Keratinocyte (primary cell): ENCODE measurements at regions not wholly inside any gene's neighbourhood (a gene's known extent, or its start where the extent isn't known, plus 50 kb on each side); places are given as distances from the start of the nearest gene placed in this dataset.

ENCODE experiments used
- DNase-seq: peaks from one replicate; pipeline ENCODE4 v3.0.0-alpha.2; 2011; ENCODE audit warnings: low read depth, missing footprints, low spot score
- FAIRE-seq: peaks from 2 replicates; lab custom pipeline; 2011; peaks lifted over from hg19 to GRCh38; lab: Jason Lieb, UNC
- H2AFZ ChIP-seq: 2 replicates; pipeline ENCODE4 v1.6.0; 2012; ENCODE audit warnings: low read length, control low read depth, inconsistent platforms; ENCODE audit not compliant: control insufficient read depth
- H3K27ac ChIP-seq: 2 replicates; pipeline ENCODE4 v1.5.1; 2011; ENCODE audit warnings: low read length; ENCODE audit not compliant: control insufficient read depth, insufficient read depth
- H3K27me3 ChIP-seq: 3 replicates; pipeline ENCODE4 v1.6.0; 2011; ENCODE audit warnings: low read length; ENCODE audit not compliant: control insufficient read depth, insufficient read depth; ENCODE audit errors: extremely low read depth
- H3K36me3 ChIP-seq, 2 experiments: 2 replicates in 1 of 2; 3 replicates in 1 of 2; pipeline ENCODE4 v1.5.1; 2011; ENCODE audit warnings: low read length in 2 of 2, mild to moderate bottlenecking in 1 of 2; ENCODE audit not compliant: control insufficient read depth in 2 of 2, insufficient read depth in 2 of 2; ENCODE audit errors: extremely low read depth in 1 of 2
- H3K4me1 ChIP-seq: 3 replicates; pipeline ENCODE4 v1.5.1; 2011; ENCODE audit warnings: low read length; ENCODE audit not compliant: control insufficient read depth, insufficient read depth; ENCODE audit errors: extremely low read depth
- H3K4me2 ChIP-seq: 3 replicates; pipeline ENCODE4 v1.6.0; 2011; ENCODE audit warnings: low read depth, low read length; ENCODE audit not compliant: control insufficient read depth, insufficient read depth; ENCODE audit errors: extremely low read depth
- H3K4me3 ChIP-seq, 3 experiments: fragments of 200-600 bp in 1 of 3; sonication (generic) in 1 of 3; 2 replicates in 2 of 3; 3 replicates in 1 of 3; pipeline ENCODE4 v1.5.1; 2011 to 2016; ENCODE audit warnings: low read length in 3 of 3, mild to moderate bottlenecking in 3 of 3, control low read depth in 2 of 3, inconsistent platforms in 1 of 3, low read depth in 1 of 3, mixed read lengths in 1 of 3, mixed run types in 1 of 3, moderate library complexity in 1 of 3; ENCODE audit not compliant: control insufficient read depth in 2 of 3, insufficient read depth in 2 of 3; ENCODE audit errors: extremely low read depth in 1 of 3
- H3K79me2 ChIP-seq: 2 replicates; pipeline ENCODE4 v1.6.0; 2012; ENCODE audit warnings: low read length; ENCODE audit not compliant: control insufficient read depth, insufficient read depth
- H3K9ac ChIP-seq: 3 replicates; pipeline ENCODE4 v1.6.0; 2011; ENCODE audit warnings: low read length; ENCODE audit not compliant: control insufficient read depth, insufficient read depth; ENCODE audit errors: extremely low read depth
- H3K9me1 ChIP-seq: 3 replicates; pipeline ENCODE4 v1.6.0; 2011; ENCODE audit warnings: low read length; ENCODE audit not compliant: control insufficient read depth, insufficient read depth; ENCODE audit errors: extremely low read depth
- H3K9me3 ChIP-seq: 2 replicates; pipeline ENCODE4 v1.5.1; 2012; ENCODE audit warnings: low read depth, low read length; ENCODE audit not compliant: control insufficient read depth
- H4K20me1 ChIP-seq: 3 replicates; pipeline ENCODE4 v1.6.0; 2011; ENCODE audit warnings: low read length; ENCODE audit not compliant: control insufficient read depth, insufficient read depth; ENCODE audit errors: extremely low read depth
- EZH2 ChIP-seq: IDR thresholded peaks from one replicate; pipeline ENCODE4 v1.6.1; 2012; ENCODE audit warnings: inconsistent platforms, mild to moderate bottlenecking, low read length, moderate library complexity
- dilution Hi-C: fragments of 300-500 bp; cut with MboI; formaldehyde crosslinking; loops from one replicate; pipeline ENCODE4 v1.7.0; 2020; ENCODE audit warnings: low sequenced_read_pairs; ENCODE audit not compliant: extremely low pct_ligation_motif_present
- TF ChIP-seq, protein P1 (sequence below), 3 experiments: IDR thresholded peaks in 1 of 3; conservative IDR thresholded peaks in 1 of 3; optimal IDR thresholded peaks in 1 of 3; 2 replicates in 2 of 3; 3 replicates in 1 of 3; pipeline versions ENCODE3 to v1.5.1; 2011; ENCODE audit warnings: low read length in 3 of 3, mild to moderate bottlenecking in 3 of 3, moderate library complexity in 2 of 3, control low read depth in 1 of 3, inconsistent platforms in 1 of 3; ENCODE audit not compliant: insufficient read depth in 2 of 3; ENCODE audit errors: extremely low read depth in 1 of 3

DNA sequence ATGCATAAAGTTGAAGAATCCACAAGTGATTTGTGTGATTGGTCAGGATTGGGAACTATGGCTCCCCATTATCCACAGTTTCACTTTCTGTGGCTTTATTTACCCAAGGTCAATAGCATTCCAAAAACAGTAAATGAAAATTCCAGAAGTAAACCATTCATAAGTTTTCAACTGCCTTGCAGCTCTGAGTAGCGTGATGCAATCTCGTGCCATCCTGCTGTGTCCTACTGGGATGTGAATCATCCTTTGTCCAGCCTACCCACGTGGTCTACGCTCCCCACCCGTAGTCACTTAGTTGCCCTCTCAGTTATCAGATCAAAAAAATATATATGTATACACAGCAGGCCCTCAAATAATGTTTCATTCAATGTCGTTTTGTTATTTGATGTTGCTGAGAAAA is 89.0 kb upstream of the DLGAP1 start:
- FAIRE-seq (no peak), DNase-seq (no peak)
- dilution Hi-C loops, result no loop called here
- no peak overlapping the region for H3K27ac ChIP-seq
- no peak overlapping the region for H3K4me3 ChIP-seq
- H3K9me1 ChIP-seq, result no peaks in the 10 kb centered on the region
- H3K36me3 ChIP-seq, result no peaks in the 10 kb centered on the region
- no peak overlapping the region for H3K9ac ChIP-seq
- TF ChIP-seq, protein P1, sequence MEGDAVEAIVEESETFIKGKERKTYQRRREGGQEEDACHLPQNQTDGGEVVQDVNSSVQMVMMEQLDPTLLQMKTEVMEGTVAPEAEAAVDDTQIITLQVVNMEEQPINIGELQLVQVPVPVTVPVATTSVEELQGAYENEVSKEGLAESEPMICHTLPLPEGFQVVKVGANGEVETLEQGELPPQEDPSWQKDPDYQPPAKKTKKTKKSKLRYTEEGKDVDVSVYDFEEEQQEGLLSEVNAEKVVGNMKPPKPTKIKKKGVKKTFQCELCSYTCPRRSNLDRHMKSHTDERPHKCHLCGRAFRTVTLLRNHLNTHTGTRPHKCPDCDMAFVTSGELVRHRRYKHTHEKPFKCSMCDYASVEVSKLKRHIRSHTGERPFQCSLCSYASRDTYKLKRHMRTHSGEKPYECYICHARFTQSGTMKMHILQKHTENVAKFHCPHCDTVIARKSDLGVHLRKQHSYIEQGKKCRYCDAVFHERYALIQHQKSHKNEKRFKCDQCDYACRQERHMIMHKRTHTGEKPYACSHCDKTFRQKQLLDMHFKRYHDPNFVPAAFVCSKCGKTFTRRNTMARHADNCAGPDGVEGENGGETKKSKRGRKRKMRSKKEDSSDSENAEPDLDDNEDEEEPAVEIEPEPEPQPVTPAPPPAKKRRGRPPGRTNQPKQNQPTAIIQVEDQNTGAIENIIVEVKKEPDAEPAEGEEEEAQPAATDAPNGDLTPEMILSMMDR (optimal IDR thresholded peaks at IDR 0.05 in 1 of 3, IDR thresholded peaks at IDR 0.05 in 1 of 3, conservative IDR thresholded peaks at IDR 0.05 in 1 of 3; ENCODE audit: extremely low read depth in 1 of 3, insufficient read depth in 2 of 3, low read length in 3 of 3), result no peak
- no peak for TF ChIP-seq EZH2
- H2AFZ ChIP-seq, result no peak overlapping the region
- H3K27me3 ChIP-seq, result no peaks in the 10 kb centered on the region
- no peaks in the 10 kb centered on the region for H3K9me3 ChIP-seq
- H3K4me1 ChIP-seq, result no peaks in the 10 kb centered on the region
- H4K20me1 ChIP-seq, result no peaks in the 10 kb centered on the region
- no peaks in the 10 kb centered on the region for H3K79me2 ChIP-seq
- no peak overlapping the region for H3K4me2 ChIP-seq

DNA sequence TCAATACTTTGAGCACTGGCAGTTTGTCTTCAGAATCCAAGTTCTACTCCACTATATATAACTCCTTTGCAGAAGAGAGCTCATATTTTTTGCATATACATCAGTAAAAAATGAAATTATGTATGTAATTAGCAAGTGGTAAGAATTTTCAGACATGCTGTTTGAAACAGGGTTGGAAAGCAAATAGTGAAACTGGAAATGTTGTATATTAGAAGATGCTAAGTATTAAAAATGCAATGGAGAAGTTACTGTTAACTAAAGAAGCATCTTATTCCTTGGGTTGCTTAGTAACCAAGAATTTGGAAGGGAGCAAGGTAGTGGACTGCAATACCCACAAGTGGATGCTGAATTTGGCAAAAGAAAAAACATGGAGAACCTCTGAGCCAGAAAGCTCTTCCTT is 88.6 kb upstream of the DLGAP1 start:
- dilution Hi-C loops, result no loop called here
- no peaks in the 10 kb centered on the region for H4K20me1 ChIP-seq
- no peaks in the 10 kb centered on the region for H3K27me3 ChIP-seq
- no peaks in the 10 kb centered on the region for H3K4me1 ChIP-seq
- no peaks in the 10 kb centered on the region for H3K9me1 ChIP-seq
- no peak overlapping the region for H3K4me2 ChIP-seq
- no peak overlapping the region for H3K9ac ChIP-seq
- TF ChIP-seq, protein P1 (optimal IDR thresholded peaks at IDR 0.05 in 1 of 3, IDR thresholded peaks at IDR 0.05 in 1 of 3, conservative IDR thresholded peaks at IDR 0.05 in 1 of 3; ENCODE audit: extremely low read depth in 1 of 3, insufficient read depth in 2 of 3, low read length in 3 of 3), result no peak
- TF ChIP-seq EZH2, result no peak
- H3K27ac ChIP-seq, result no peak overlapping the region
- DNase-seq (no peak), FAIRE-seq (no peak)
- no peaks in the 10 kb centered on the region for H3K9me3 ChIP-seq
- H3K4me3 ChIP-seq, result no peak overlapping the region
- H2AFZ ChIP-seq, result no peak overlapping the region
- H3K79me2 ChIP-seq, result no peaks in the 10 kb centered on the region
- no peaks in the 10 kb centered on the region for H3K36me3 ChIP-seq
